ENCODE measurements at regions not wholly inside any gene's neighbourhood (a gene's known extent, or its start where the extent isn't known, plus 50 kb on each side); places are given as distances from the start of the nearest gene placed in this dataset.

DNA sequence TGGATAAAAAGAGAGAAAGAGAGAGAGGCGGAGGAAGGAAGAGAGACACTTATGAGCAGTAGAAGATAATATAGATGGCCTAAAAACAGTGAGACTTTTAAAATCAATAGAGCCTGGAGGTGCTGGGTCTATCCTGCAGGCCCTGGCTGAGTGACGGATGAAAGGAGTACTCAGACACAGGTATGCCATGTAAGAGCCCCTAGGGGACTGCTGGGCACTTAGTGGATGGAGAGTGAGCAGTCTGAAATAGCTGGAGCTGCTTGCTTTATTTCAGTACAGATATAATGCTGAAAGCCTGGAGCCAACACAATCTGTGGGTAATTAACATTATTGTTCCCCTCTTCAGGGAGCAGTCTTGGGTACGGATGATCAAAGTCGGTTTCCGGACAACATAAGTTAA lies 578.6 kb downstream of the SPOCK3 start:
- WGBS (ENCODE audit: insufficient coverage, low coverage, missing lambda C conversion rate), result 0% methylated on average over 5 of the region's 5 CpGs
- DNase-seq (ENCODE audit: extremely low read depth in 1 of 4, low spot score in 3 of 4) (no peak), ATAC-seq (no peak), FAIRE-seq (no peak)
- in situ Hi-C loops (cut with MboI), result no loop called here
- H3K4me2 ChIP-seq (ENCODE audit: insufficient read depth, low read length), result no peak overlapping the region
- no peaks in the 10 kb centered on the region for H3K9me1 ChIP-seq (ENCODE audit: control insufficient read depth, insufficient read depth, low read length)
- no peaks in the 10 kb centered on the region for H3K79me2 ChIP-seq (ENCODE audit: control insufficient read depth, insufficient read depth, low read length)
- intact Hi-C loops (cut with micrococcal nuclease), result no loop called here
- no peaks in the 10 kb centered on the region for H3K36me3 ChIP-seq (ENCODE audit: control insufficient read depth, insufficient read depth, low read length)
- H3K9me3 ChIP-seq (replicated peaks; ENCODE audit: control insufficient read depth, insufficient read depth, low read depth, low read length), result no peaks in the 10 kb centered on the region
- ChIA-PET CTCF (ENCODE audit: low intra/inter-chr PET ratio) (no interaction called here), POLR2A (no interaction called here)
- no peaks in the 10 kb centered on the region for H3K4me1 ChIP-seq (replicated peaks in 1 of 2; ENCODE audit: control insufficient read depth in 2 of 2, insufficient read depth in 2 of 2, low read length in 2 of 2)
- H4K20me1 ChIP-seq (replicated peaks; ENCODE audit: control insufficient read depth, insufficient read depth, low read length), result no peaks in the 10 kb centered on the region
- no peak overlapping the region for H3K9ac ChIP-seq (ENCODE audit: insufficient read depth in 1 of 2, low read depth in 2 of 2, low read length in 2 of 2)
- no peak overlapping the region for H2AFZ ChIP-seq (ENCODE audit: low read depth, low read length)
- no peak overlapping the region for H3K27ac ChIP-seq (ENCODE audit: extremely low read depth, low read depth, low read length)
- no TSS peak for BruUV-seq (replicated peaks)
- H3K4me3 ChIP-seq, result no peak overlapping the region
- no peaks in the 10 kb centered on the region for H3K27me3 ChIP-seq (ENCODE audit: control insufficient read depth in 2 of 2, insufficient read depth in 2 of 2, low read length in 2 of 2)
- TF ChIP-seq KLF1 (tag; IDR thresholded peaks at IDR 0.05), result no peak
- TF ChIP-seq ZNF589 (CRISPR knock-in tag; IDR thresholded peaks at IDR 0.05; ENCODE audit: low read depth), result no peak
- TF ChIP-seq TAF9B (IDR thresholded peaks at IDR 0.05; ENCODE audit: partially characterized antibody), result no peak
- no peak for TF ChIP-seq MAFF (IDR thresholded peaks at IDR 0.05; ENCODE audit: low read length)
- no peak for TF ChIP-seq ARID2 (IDR thresholded peaks at IDR 0.05)
- TF ChIP-seq SIRT6 (IDR thresholded peaks at IDR 0.05; ENCODE audit: low read depth, low read length), result no peak
- no peak for TF ChIP-seq ZFP91 (CRISPR knock-in tag; IDR thresholded peaks at IDR 0.05)
- TF ChIP-seq ZNF407 (IDR thresholded peaks at IDR 0.05; ENCODE audit: low read depth), result no peak
- TF ChIP-seq ZNF785 (CRISPR knock-in tag; IDR thresholded peaks at IDR 0.05), result no peak
- TF ChIP-seq MCM2 (IDR thresholded peaks at IDR 0.05; ENCODE audit: low read depth), result no peak
- TF ChIP-seq HOMEZ (CRISPR knock-in tag; IDR thresholded peaks at IDR 0.05), result no peak
- TF ChIP-seq, protein P1, sequence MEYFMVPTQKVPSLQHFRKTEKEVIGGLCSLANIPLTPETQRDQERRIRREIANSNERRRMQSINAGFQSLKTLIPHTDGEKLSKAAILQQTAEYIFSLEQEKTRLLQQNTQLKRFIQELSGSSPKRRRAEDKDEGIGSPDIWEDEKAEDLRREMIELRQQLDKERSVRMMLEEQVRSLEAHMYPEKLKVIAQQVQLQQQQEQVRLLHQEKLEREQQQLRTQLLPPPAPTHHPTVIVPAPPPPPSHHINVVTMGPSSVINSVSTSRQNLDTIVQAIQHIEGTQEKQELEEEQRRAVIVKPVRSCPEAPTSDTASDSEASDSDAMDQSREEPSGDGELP (CRISPR knock-in tag; IDR thresholded peaks at IDR 0.05; ENCODE audit: borderline replicate concordance), result no peak
